ENCODE measurements at regions not wholly inside any gene's neighbourhood (a gene's known extent, or its start where the extent isn't known, plus 50 kb on each side); places are given as distances from the start of the nearest gene placed in this dataset.

GRCh38 chr2:6496376-6496775 lies 369.3 kb downstream of the CMPK2 start:
- Histone ChIP-seq H3K9me3 (peaks cover 0 to 9% (median 0%) of the 10 kb centered on the region in 8 donors), H3K27me3 (replicated peaks in 1 of 7) (no peaks in the 10 kb centered on the region), H3K4me3 (no peak overlapping the region), H3K27ac (no peak overlapping the region), H3K36me3 (no peaks in the 10 kb centered on the region), H3K4me1 (no peaks in the 10 kb centered on the region)
- no peak for DNase-seq
- TF ChIP-seq POLR2AphosphoS5 (IDR thresholded peaks at IDR 0.05) (no peak), CTCF (IDR thresholded peaks at IDR 0.05 in 8 of 11, conservative IDR thresholded peaks at IDR 0.05 in 3 of 11) (no peak), POLR2A (IDR thresholded peaks at IDR 0.05) (no peak)
- intact Hi-C loops (cut with DNase I; ENCODE audit: low total_unique reads): no loop called here
- WGBS, 5 donors: 90 to 96% (median 91%) methylated on average over 13 to 14 of the region's 14 CpGs

GRCh38 chr2:6497048-6497447 lies 368.7 kb downstream of the CMPK2 start:
- intact Hi-C loops (cut with DNase I; ENCODE audit: low total_unique reads): no loop called here
- WGBS, 5 donors: 83 to 97% (median 93%) methylated on average over 1 of the region's 1 CpG
- Histone ChIP-seq H3K27me3 (replicated peaks in 1 of 7) (no peaks in the 10 kb centered on the region), H3K4me3 (no peak overlapping the region), H3K9me3 (peaks cover 0 to 9% (median 0%) of the 10 kb centered on the region in 8 donors), H3K4me1 (no peaks in the 10 kb centered on the region), H3K27ac (no peak overlapping the region), H3K36me3 (no peaks in the 10 kb centered on the region)
- no peak for DNase-seq
- TF ChIP-seq POLR2AphosphoS5 (IDR thresholded peaks at IDR 0.05) (no peak), CTCF (IDR thresholded peaks at IDR 0.05 in 8 of 11, conservative IDR thresholded peaks at IDR 0.05 in 3 of 11) (no peak), POLR2A (IDR thresholded peaks at IDR 0.05) (no peak)

GRCh38 chr2:6498841-6499240 lies 366.9 kb downstream of the CMPK2 start:
- DNase-seq: no peak
- Histone ChIP-seq H3K4me3 (no peak overlapping the region), H3K36me3 (no peaks in the 10 kb centered on the region), H3K9me3 (peaks cover 0 to 9% (median 0%) of the 10 kb centered on the region in 8 donors), H3K27ac (no peak overlapping the region), H3K27me3 (replicated peaks in 1 of 7) (no peaks in the 10 kb centered on the region), H3K4me1 (no peaks in the 10 kb centered on the region)
- intact Hi-C loops (cut with DNase I; ENCODE audit: low total_unique reads): no loop called here
- WGBS, 5 donors: 86 to 96% (median 93%) methylated on average over 6 of the region's 6 CpGs
- no peak for TF ChIP-seq POLR2A (IDR thresholded peaks at IDR 0.05)
- TF ChIP-seq CTCF (IDR thresholded peaks at IDR 0.05 in 8 of 11, conservative IDR thresholded peaks at IDR 0.05 in 3 of 11): no peak
- no peak for TF ChIP-seq POLR2AphosphoS5 (IDR thresholded peaks at IDR 0.05)

GRCh38 chr2:6499691-6500090 lies 366.0 kb downstream of the CMPK2 start:
- no peak for TF ChIP-seq POLR2AphosphoS5 (IDR thresholded peaks at IDR 0.05)
- TF ChIP-seq CTCF (IDR thresholded peaks at IDR 0.05 in 8 of 11, conservative IDR thresholded peaks at IDR 0.05 in 3 of 11): no peak
- no peak for TF ChIP-seq POLR2A (IDR thresholded peaks at IDR 0.05)
- WGBS, 5 donors: 80 to 94% (median 85%) methylated on average over 2 of the region's 2 CpGs

More at GRCh38 chr2:6499691-6500090, 366.0 kb downstream of the CMPK2 start:
- H3K27ac ChIP-seq: no peak overlapping the region
- no peak overlapping the region for H3K4me3 ChIP-seq
- intact Hi-C loops (cut with DNase I; ENCODE audit: low total_unique reads): no loop called here
- H3K4me1 ChIP-seq: no peaks in the 10 kb centered on the region
- no peaks in the 10 kb centered on the region for H3K27me3 ChIP-seq (replicated peaks in 1 of 7)
- H3K9me3 ChIP-seq: peaks cover 0 to 9% (median 0%) of the 10 kb centered on the region in 8 donors
- H3K36me3 ChIP-seq: no peaks in the 10 kb centered on the region
- no peak for DNase-seq

All from spleen (tissue), 11 donors.